GM21529 (cell line): ENCODE measurements at regions not wholly inside any gene's neighbourhood (a gene's known extent, or its start where the extent isn't known, plus 50 kb on each side); places are given as distances from the start of the nearest gene placed in this dataset.
A peak's percentile ranks its signal among the peaks of the same experiment; 100 is the strongest.
"Not testable (repeated sequence)": the region's sequence is repeated elsewhere in the genome, so short reads cannot be mapped to it uniquely, and the experiment has no call there.

ENCODE experiments used
- ATAC-seq: cut with Tn5 transposase; IDR thresholded peaks from one replicate; pipeline ENCODE4 v1.9.1; 2021; ENCODE audit not compliant: unreplicated experiment

DNA sequence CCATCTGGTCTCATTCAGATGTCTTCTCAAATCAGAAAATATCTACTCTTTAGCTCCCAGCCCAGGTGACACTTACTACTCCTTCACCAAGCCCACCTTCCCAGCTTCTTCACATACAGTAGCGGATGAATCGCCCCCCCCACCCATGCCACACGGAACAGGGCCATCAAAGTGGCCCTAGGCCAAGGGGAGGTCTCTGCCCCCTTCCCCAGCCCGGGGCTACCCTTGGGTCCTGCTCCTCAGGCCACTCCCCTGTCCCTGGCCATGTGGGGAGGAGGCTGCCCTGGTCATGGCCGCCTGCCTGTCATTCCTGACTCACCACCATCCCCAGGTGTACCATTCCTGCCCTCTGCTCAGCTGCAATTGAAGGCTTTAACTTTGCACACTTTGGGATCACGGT, 142.8 kb downstream of the NECTIN1 start:
- ATAC-seq = no peak

DNA sequence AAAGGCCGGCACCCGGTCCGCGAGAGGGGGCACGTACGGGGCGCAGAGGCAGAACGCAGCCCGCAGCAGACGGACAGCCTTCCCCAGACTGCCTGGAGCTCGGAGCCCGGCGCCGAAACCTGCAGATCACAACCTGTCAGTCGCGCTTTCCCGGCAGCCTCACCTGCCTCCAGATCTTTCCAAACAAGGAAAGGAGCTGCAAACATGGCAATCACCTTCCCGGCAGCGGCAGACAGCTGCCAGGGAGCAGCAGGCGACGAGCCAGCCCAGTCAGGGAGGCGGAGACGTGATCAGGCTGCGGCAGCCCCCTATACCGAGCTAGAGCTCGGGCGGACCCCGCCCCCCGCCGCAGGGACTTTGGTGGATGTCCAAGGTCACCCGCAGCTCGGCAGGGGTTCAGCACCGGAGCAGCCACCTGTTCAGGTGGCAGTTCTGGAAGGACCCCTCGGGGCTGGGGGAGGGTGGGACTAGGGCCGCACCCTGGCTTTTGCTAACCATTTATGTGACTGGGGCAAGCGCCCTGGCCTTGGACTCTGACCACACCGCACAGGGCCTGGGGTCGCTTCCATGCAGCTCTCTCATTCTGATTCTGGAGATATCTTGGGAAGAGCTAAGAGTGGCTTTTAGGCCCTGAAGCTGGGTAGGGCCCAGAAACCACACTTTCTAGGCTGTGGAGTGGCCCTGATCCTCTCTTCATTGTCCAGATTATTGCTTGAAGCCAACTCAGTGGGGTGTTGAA, 143.8 kb downstream of the NECTIN1 start:
- no peak for ATAC-seq

DNA sequence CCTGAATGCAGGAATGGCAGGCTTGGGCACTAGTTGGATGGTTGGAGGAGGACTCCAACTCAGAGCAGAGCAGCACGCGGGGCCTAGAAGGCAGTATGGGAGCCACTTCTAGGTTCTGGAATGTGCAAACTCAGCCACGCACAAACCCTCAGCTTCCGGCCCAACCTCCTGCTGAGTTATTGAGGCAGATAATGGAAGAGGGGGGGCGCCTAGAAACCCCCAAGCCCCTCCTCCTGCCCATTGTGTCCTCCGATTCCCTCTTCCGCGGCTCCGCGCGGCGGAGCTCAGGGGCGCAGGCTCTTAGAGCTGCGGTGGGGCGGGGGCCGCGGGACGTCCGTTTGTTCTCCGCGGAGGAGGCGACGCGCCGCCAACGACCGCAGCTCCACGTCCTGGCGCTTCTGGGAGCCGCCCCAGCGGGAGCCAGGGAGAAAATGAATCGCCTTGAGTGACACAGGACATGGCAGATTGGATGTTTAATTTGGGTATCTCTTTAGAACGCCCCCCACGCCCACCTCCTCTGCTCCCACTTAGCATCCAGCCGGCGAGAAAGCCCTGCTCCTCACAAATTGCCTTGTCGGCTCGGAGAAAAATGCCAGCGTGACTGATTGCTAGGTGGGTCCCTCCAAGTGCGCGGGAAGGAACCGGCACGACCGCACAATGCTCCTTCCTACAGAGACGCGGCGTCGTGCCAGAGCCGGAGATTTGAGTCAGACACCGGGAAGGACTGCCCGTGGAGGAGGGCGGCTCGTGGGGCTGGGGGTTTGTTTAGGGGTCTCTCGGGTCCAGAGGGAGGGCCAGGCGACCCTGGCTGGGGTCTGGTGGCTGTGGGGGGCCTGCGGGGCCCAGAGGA, 144.6 kb downstream of the NECTIN1 start:
- ATAC-seq = no peak

DNA sequence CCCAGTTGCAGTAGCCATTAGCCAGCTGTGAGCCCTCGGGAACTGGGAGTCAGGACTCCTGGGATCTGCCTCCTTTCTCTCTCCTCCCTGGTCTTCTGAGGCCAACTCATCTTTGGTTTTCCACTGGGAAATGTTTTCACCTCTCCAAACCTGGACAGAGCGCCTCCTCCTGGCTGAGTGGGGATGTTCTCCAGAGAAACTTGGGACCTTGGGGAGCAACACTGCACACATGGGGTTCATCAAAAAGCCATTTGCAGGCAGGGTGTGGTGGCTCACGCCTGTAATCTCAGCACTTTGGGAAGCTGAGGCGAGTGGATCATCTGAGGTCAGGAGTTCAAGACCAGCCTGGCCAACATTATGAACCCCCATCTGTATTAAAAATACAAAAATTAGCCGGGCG, 145.4 kb downstream of the NECTIN1 start:
- no peak for ATAC-seq

DNA sequence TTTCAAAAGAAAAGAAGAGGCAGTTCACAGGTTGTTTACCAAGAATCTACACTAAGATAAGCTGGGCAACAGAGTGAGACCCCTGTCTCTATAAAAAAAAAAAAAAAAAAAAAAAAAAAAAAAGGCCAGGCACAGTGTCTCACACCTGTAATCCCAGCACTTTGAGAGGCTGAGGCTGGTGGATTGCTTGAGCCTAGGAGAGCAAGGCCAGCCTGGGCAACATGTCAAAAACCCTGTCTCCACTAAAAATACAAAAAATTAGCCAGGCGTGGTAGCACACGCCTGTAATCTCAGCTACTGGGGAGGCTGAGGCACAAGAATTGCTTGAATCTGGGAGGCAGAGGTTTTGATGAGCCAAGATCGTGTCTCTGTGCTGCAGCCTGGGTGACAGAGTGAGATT, 147.6 kb downstream of the NECTIN1 start:
- ATAC-seq = not testable (repeated sequence)

DNA sequence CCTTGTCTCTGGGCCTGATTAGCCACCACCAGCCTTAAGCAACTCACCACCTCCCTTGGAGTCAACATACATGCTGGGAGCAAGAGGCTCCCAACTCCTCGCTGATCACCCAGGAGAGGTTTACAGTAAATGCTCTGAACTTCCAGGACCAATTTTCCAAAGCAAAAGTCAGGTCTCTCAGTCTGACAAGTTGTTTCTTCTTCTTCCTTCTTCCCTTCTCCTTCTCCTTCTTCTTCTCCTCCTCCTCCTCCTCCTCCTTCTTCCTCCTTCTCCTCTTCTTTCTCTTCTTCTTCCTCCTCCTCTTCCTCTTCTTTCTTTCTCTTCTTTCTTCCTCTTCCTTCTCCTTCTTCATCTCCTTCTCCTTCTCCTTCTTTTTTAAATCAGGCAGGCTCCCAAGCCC, 148.2 kb downstream of the NECTIN1 start:
- ATAC-seq = no peak

DNA sequence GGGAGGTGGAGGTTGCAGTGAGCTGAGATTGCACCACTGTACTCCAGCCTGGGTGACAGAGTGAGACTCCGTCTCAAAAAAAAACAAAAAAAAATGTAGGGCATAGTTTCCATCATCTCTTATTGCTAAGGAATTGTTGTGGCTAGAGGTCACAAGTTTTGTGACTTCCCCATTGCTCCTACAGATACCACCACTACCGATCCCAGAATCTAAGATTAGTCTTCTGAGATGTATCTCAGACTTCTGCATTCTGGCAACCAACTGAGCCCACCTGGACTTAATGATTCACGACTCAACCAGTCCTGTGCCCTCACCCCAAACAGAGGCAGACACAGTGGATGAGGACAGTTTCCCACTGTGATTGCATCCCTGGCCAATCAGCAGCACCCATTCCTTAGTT, 148.9 kb downstream of the NECTIN1 start:
- no peak for ATAC-seq

DNA sequence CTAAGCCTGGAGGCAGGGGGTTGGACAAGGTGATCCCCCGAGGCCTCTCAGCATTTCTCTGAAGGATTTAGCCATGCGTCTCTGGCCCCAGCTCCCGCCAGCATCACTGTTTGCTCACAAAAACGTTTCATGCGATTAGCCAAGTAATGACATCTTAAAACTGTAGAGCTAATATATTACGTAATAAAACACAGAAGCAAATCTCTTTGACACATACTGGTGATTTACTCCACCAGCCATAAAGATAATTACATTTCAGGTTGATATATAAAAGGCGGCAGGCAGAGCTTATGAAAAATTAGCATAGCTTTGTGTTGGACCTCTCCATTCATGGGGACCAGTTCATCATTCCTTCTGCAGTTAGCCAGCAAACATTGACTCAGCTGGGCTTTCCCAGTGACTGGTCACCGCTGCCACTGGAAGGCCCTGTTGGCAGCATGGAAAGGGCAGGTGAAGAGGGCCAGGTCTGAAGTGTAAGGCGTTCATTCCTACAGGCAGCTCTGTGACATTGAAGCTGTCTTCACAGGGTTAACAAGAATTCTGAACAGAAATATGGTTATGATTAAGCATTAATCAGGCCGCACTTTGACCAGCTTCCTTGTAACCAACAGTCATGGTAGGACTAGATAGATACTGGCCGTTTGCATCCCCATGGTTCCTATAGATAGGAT, 150.3 kb downstream of the NECTIN1 start:
- ATAC-seq = no peak

DNA sequence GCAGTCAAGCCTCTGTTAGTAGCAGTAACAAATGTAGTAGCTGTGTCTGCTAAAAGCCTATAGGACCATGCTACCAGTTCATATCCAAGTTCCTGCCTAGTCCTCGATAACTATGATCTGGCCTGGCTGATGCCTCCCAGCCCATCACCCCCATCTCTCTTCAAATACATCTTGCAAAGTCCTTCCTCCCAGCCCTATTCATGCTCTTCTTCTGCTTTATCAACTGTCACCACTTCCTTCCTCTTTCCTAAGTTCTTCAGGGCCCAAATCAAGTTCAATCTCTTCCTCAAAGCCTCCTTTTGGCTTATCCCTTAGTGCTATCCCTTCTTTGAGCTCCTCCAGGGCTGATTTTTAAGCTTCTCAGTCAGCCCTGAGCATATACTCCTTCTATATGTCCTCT, 150.9 kb upstream of the THY1 start:
- no peak for ATAC-seq

DNA sequence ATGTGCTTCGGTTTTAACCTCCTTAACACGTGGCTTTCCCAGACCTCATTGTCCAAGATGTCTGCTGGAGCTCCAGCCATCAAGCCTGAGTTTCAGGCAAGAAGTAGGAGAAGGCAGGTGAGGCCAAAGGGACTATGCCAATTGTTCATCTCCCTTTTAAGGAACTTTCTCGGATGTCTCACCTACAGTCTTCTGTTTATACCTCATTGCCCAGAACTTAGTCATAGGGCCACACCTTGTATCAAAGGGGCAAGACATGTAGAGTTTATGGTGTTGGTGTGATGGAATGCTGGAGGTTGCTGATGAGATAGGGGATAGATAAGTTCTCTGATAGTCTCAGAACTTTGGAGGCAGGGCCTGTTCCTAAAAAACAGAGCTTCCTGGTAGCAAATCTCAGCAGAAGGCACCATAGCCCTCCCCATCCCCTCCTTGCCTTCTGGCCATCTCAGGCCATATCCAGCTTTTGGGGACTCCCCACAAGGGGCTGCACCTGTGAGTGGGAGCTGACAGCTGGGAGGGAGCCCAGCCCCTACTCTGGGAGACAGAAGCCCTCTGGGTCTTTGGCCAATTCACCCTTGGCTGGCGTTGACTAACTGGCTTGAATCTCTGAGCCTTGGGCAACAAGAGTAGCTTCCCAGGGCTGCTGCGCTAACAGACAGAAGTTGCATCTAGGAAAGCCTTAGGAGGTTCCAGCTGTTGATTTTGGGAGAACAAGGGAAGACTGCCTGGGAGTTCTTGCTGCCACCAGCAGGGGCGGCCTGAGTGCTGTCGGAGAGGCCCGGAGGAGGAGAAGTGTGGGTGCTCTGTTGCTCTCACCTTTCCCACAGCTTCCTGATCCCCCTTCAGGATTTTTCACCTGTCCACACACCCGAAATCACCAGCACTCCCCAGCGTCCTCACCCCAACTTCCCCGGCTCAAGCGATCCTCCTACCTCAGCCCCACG, 149.8 kb upstream of the THY1 start:
- no peak for ATAC-seq

DNA sequence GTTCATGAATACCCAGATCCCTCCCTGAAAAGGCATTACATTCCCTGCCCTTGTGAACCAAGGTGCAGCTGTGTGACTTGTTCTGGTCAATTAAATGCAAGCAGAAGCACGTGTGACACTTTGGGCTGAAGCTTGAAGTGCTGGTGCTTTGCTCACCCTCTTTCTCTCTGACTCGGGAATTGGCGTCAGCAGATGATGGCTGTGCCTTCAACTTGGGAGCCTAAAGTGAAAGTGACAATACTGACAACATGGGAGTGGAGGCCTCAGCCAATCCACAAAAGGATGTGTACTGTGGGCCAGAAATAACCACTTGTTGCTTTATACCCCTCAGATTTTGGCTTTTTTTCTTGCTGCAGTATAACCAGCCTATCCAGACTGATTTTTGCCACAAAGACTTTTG, 148.3 kb upstream of the THY1 start:
- no peak for ATAC-seq

DNA sequence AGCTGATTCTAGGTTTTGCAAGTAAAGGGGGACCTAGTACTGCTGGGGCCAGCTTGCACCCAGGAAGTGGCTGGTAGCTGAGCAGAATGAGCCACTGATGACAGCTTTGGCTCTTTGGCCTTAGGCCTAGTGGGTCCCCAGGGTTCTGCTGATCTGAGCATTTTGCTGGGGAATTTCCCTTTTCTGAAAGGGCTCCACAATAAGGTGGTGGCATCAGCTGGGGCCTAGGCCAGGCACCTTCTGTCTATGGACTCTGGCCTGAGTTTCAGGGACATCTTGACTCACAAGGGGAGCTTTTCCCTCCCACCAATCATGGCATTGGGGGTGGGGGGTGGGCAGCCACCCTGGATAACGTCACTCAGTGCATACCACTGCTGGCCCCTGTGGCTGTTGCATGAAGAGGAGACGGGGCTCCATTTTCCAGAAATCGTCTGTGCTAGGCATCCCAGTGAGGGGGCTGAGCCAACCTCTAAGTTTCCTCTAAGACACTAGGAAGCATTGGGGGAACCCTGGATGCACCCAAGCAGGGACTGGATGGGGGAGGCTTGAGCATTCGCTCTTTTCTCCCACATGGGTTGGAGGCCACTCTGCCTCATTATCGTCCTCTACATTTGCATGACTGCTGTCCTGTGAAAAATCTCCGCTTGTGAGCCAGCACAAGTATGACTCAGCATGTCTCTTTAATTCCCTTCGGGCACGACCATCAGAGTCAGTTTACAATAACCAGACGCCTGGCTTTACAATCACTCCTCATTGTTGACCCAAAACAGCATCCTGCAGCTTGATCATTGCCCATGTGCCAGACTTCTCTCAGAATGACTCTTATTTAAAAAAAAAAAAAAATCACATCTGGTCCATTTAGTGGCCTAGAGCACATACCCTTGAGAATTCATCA, 145.0 kb upstream of the THY1 start:
- peak; percentile 71 for ATAC-seq

DNA sequence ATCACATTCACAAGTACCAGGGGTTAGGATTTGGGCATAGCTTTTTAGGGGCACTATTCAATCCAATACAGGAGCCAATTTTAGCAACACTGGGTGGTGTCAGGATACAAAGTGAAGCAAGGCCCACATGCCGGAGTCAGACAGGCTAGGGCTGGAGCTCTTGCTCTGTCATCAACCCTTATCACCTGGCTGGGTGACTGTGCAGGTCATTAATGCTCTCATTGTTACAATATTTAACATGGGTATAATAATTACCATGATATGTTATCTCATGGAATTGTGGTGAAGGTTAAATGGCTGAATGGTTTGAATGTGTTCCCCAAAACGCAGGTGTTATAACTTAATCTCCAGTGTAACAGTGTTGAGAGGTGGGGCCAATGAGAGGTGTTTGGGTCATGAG, 143.3 kb upstream of the THY1 start:
- ATAC-seq = no peak

DNA sequence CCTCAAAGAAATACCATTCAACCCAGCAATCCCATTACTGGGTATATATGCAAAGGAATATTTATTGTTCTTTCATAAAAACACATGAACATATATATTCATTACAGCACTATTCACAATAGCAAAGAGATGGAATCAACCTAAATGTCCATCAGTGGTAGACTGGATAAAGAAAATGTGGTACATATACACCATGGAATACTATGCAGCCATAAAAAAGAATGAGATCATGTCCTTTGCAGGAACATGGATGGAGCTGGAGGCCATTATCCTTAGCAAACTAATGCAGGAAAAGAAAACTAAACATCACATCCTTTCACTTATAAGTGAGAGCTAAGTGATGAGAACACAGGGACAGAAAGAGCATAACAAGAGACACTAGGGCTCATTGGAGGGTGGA, 142.7 kb upstream of the THY1 start:
- not testable (repeated sequence) for ATAC-seq

DNA sequence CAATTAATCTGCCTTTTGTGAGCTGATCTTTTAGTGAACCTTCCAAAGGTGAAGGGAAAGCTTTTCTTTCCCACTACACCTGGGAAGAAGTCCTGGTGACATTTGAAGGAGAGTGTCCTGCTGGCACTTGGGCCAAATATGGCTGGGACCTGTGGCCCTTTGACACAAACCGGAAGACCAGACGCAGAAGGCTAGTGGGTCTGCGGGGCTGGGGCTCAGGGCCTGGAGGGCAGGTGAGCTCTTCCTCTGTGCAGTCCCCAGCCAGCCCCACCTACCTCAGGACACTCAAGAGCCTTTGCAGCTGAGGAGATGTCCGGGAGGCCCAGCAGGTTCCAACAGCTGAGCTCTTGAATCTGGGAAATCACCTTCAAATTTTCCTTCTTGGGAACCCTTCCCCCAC, 138.0 kb upstream of the THY1 start:
- ATAC-seq = no peak

DNA sequence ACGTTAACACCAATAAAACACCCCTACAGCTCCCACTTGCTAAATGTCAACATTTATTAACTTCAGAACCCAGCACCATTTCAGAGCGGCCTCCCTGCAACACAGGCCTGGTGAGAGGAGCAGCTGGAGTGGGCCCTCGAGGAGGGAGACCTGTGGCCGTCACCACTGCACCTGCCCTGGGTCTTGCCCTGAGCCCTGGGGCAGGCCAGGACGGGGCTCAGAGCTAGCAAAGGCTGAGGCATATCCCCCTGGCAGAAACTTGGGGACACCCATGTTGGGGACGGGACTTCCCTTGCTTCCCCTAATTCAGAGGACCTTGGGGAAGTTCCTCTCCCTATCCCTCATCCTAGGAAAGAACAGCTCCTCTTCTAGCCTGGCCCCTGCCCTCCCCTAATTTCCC, 137.3 kb upstream of the THY1 start:
- no peak for ATAC-seq

DNA sequence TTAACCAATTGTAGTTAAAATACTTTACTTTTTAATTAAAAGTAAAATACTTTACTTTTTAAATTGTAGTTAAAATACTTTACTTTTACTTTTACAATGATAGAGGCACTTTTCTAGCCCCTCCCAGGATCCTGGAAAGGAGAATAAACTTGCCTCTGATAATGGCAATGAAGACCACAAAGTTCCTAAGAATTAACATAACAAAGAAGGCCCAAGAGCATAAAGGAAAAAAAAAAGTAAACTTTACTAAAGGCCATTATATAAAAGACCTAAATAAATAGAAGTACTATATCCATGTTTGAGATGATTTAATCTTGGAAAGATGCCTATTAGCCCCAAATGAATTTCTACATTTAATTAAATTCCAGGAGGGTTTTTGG, 129.1 kb upstream of the THY1 start:
- ATAC-seq = no peak

DNA sequence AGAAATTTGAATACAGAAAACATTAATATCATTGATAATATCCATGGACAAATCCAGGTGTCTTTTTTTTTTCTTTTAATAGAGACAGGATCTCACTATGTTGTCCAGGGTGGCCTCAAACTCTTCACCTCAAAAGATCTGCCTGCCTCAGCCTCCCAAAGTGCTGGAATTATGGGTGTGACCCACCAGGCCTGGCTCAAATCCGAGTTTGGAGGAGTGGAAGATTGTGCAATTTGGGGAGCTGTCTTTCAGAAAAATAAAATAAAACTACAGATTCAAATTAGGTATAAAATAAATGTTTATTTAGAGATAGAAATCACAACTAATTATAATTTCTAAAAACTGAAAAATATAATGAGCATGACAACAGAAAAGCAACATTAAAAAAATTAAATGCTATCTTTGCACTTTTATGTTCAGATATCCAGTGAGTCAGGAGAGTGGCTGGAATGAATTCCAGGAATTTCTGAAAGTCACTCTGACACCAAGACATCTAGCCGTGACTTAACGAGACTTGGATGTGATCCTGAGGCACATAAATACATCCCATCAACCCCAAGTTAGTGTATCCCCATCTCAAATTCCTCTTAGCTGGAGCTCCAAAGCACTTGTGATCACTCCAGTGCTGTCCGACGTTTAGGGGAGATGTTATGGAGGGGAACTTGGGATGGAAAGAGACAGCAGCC, 128.6 kb upstream of the THY1 start:
- no peak for ATAC-seq

DNA sequence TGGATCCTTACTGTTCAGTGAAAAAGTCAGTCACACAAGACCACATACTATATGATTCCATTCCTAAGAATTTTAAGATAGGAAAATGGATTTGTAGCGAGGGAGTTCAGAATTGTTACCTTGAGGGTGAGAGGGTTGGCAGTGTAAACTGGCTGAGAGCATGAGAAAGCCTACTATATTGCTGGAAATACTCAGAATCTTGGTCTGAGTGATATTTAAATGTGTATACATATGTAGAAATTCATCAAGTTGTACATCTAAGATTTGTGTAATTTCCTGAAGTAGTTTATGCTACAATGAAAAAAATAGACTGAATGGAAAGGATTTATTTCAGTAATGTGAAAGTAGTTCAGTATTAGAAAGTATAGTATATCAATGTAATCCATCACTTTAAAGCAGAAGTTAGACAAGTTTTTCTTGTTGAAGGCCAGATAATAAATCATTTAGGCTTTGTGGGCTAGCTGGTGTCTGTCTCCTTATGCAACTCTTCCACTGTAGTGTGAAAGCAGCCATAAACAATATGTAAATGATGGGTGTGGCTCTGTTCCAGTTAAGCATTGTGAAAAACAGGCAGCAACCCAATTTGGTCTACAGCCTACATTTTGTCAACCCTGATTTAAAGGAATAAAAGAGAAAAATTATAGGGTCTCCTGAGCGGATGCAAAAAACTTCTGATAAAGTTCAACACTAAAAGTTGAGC, 127.2 kb upstream of the THY1 start:
- no peak for ATAC-seq
